HG02588 (cell line): ENCODE measurements at regions not wholly inside any gene's neighbourhood (a gene's known extent, or its start where the extent isn't known, plus 50 kb on each side); places are given as distances from the start of the nearest gene placed in this dataset.
"Not testable (repeated sequence)": the region's sequence is repeated elsewhere in the genome, so short reads cannot be mapped to it uniquely, and the experiment has no call there.

Experiments
- ATAC-seq: cut with Tn5 transposase; IDR thresholded peaks from one replicate; pipeline ENCODE4 v1.9.1; 2021; ENCODE audit warnings: mild to moderate bottlenecking, moderate library complexity; ENCODE audit not compliant: unreplicated experiment

DNA sequence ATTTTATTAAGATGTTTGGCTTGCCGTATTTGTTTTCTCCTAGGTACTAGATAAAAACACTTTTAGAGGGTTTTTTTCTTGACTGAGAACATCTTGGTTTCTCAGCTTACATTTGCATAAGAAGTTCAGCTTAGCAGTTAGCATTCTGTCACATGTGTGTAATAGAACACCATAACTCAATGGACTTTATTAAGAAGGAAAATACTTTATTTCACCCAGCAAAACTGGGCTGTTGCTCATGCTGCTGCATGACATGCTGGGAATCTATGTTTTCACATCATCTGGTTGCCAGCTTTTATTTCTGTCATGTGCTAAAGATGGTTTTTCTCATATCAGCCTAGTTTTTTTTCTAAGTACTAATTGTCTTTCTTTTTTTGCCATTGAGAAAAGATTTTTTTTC, 144.6 kb downstream of the UTRN start:
- ATAC-seq, result no peak

DNA sequence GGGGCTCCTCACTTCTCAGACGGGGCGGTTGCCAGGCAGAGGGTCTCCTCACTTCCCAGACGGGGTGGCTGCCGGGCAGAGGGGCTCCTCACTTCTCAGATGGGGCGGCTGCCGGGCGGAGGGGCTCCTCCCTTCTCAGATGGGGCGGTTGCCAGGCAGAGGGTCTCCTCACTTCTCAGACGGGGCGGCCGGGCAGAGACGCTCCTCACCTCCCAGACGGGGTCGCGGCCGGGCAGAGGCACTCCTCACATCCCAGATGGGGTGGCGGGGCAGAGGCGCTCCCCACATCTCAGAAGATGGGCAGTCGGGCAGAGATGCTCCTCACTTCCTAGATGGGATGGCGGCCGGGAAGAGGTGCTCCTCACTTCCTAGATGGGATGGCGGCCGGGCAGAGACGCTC, 148.3 kb downstream of the UTRN start:
- not testable (repeated sequence) for ATAC-seq

DNA sequence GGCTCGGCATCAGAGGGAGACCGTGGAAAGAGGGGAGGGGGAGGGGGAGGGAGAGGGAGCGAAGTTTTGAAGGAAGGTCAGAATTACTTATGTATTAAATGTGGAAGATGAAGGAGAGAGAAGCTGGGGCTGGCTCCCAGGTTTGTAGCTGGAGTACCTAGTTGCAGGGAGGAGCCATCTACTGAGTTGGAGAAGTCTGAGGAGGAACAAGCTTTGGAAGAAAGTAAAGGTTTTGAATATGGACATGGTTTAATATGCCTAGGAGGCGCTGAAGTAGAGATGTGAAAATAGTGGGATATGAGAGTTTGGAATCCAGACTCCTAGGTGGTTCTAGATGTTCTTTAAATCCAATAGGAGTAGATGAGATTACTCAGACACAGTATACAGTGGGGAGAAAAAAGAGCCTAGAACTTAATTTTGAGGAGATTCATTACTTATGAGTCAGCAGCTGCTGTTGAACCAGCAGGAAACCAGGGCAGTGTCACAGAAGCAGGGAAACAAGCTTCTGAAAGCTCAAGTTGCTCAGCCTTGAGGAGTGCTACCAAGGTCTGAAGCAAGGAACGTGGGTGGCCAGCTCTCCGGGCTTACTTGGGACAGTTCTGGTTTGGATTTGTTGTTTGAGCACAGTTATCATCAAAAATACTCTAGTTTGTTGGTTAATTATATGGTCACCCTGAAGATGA, 149.3 kb downstream of the UTRN start:
- no peak for ATAC-seq

DNA sequence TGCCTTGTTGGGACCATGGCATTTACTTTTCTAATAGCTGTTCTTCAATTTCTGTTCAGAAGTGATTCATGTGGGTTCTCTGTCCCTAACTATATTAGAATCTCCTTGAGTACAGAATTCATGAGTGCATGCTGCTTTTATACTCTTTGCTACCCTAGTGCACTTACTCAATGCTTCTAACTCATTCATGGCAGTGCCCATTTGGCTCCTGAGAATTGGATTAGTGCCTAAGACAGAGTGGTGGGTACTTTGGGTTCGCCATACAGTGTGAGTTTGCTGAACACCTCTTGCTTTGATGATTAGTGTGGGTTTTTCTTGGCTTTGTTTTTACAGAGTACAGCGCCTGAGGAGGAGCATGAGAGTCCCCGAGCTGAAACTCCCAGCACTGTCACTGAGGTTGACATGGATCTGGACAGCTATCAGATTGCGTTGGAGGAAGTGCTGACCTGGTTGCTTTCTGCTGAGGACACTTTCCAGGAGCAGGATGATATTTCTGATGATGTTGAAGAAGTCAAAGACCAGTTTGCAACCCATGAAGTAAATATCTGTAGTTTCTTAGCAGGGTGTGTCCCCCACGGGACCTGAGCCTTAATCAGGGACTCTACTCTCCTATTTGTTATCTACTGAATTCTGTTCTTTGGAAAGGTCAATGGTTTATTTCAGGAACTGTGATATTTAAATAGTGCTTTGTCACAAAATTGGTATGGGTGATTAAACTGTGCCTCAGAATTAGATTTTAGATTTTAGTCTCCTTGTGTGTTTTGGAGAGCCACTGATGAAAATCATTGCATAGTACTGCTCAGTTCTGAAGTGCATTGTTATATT, 150.7 kb downstream of the UTRN start:
- no peak for ATAC-seq

DNA sequence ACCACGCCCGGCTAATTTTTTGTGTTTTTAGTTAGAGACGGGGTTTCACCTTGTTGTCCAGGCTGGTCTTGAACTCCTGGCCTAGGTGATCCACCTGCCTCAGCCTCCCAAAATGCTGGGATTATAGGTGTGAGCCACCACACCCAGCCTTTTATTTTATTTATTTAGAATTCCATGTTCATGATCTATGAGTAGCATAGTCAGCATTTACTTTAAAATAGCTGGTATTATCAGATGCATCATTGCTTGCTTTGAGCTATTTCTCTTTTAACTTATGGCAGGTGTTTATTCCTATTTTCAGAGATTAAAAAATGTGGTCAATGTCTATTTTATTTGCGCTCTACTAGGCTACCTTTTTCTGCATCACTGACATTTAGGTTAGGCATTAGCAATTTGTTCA, 152.0 kb downstream of the UTRN start:
- no peak for ATAC-seq

DNA sequence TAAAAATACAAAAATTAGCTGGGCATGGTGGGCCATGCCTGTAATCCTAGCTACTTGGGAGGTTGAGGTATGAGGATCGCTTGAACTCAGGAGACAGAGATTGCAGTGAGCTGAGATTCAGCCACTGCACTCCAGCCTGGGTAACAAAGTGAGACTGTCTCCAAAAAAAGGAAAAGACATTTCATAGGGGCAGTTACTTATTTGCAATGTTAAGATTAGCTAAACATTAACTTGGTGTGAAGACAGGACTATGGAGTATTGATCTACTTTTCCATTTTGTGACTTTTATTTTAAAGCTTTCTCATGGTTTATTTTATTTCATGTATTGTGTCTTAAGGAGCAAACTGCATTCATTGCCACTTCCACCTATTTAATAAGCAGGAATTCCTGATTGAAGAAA, 153.0 kb downstream of the UTRN start:
- ATAC-seq, result no peak

DNA sequence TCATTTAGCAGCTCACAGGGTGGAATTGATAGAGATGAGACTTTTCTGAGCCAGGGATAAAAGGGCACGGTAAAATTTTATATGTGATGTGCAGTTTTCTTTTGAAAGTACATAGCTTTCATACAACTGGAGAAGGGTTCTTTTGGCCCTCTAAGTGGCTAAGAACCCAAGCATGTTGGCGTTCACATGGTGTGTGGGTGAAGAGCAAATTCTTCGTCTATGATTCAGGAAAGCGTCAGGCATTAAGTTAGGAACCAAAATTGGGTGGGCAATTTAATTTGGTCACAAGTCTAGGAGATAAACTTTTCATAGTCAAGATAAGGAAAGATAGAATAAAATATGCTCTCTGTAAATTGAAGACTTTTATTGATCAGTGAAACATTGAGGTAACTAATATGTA, 153.9 kb downstream of the UTRN start:
- no peak for ATAC-seq

DNA sequence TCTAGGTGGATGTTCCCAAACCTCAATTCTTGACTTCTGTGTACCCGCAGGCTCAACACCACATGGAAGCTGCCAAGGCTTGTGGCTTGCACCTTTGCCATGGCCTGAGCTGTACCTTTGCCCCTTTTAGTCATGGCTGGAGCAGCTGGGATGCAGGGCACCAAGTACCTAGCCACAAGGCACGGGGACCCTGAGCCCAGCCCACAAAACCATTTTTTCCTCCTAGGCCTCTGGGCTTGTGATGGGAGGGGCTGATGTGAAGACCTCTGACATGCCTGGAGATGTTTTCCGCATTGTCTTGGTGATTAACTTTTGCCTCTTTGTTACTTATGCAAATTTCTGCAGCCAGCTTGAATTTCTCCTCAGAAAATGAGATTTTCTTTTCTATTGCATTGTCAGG, 156.7 kb downstream of the UTRN start:
- not testable (repeated sequence) for ATAC-seq

DNA sequence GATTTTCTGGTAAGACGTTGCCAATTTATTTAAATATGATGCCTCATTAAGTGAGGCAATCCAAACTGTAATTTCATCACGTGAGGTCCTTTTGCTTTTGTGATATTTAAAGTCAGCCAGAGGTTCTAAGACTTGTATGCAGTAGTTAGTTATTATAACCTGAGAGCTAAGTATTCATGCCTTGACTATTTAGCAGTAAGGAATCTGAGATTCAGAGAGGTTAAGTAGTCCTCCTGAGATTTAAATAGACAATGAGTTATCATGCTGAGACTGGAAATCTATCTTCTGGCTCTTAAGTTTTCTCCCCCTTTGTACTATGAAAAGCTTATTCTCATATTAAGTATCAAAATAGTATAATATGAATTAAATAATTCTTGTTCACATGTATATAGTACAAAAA, 158.0 kb downstream of the UTRN start:
- no peak for ATAC-seq

DNA sequence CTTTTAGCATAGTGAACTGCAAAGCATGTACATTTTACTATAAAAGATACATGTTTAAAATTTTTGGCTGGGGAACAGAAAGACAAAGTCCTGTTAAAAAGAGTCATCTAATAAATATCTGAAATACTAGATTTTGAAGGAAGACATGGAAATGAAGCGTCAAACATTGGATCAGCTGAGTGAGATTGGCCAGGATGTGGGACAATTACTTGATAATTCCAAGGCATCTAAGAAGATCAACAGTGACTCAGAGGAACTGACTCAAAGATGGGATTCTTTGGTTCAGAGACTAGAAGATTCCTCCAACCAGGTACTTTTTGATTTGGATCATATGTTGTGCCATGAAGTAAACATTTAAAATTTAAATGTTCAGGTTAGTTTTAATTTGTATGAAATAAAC, 162.3 kb downstream of the UTRN start:
- ATAC-seq, result no peak

DNA sequence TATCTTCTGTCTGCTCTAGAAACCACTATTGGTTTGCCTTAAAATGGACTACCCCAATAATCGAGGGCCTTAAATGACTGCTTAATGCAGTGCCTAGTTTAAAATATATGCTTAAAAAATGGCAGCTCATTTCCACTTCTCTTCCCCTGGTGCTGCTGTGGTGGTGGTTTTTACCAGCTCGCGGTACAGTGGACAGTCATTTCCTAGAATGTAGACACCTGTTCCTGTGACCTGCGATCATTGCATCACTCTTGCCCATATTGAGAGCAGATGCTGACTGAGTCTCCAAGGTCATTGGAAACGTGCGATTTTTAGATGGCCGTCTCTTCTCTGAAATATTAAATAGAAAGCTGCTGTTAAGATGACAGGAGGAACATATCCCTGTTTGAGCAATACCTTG, 164.1 kb downstream of the UTRN start:
- ATAC-seq, result no peak

DNA sequence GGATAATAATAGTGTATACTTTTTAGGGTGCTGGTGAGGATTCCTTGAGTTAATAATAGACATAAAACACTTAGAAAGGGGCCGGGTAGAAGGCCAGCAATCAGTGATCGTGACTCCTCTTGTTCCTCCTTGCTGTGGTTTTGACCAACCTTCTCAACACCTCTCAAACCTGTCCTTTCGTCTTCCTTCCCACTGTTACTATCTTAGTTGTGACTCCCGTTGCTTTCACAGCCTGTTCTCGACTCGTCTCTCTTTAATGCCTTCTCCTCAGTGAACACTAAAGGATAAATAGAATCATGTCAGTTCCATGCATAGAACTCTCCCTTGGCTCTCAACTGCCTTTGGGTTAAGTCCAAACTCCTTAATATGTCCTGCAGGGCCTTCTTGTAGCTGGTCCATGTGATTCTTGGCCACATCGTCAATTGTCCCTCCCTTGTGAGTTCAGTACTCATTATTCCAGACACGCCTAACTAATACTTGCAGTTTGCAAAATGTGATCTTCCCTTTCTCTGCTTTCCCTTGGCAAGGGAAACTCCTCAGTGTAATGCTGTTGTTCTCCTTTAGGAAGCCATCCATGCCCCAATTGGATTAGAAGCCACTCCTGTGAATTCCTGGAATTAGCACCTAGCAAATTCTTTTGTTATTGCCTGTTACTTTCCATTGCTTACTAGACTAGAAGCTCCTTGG, 164.9 kb downstream of the UTRN start:
- no peak for ATAC-seq

DNA sequence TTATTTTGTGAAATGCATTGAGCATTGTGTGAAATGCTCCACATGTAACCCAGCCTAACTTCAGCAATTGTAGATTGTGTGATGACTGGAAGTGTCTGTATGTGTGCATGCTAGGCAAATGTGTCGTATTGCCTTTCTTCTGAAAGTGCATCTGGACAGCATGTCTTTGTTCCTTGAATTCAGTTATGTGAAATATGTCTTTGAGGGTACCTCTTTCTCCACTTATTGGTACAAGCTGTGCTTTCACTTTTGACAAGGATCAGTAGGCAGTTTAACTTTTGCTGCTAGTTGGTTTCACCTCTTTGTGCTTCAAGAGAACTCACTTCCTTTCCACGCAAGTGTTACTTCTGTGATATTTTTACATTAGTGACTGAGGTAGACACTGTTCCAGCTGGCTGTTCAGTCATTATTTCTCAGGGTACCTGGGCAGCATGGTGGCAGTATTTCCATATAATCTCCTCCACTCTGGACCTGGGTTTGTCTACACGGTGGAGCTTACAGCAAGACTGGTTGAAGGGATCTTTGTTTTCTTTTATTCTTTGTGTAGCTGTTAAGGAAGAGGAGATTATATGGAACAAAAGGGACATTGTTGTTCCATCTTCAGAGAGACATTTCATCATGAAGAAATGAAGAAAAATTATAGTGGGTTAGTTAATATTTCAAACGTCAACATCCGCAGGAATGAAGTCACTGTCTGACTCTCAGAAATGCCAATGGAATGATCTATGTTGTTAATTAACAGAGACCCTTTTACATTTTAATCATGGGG, 175.4 kb downstream of the UTRN start:
- peak; percentile 85 for ATAC-seq

DNA sequence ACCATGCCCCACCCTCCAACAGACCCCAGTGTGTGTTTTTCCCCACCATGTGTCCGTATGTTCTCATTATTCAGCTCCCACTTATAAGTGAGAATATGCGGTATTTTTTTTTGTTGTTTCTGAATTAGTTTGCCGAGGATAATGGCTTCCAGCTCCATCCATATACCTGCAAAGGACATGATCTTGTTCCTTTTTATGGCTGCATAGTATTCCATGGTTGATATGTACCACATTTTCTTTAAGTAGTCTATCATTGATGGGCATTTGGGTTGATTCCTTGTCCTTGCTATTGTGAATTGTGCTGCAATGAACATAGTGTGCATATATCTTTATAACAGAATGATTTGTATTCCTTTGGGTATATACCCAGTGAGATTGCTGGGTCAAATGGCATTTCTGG, 176.9 kb downstream of the UTRN start:
- no peak for ATAC-seq

DNA sequence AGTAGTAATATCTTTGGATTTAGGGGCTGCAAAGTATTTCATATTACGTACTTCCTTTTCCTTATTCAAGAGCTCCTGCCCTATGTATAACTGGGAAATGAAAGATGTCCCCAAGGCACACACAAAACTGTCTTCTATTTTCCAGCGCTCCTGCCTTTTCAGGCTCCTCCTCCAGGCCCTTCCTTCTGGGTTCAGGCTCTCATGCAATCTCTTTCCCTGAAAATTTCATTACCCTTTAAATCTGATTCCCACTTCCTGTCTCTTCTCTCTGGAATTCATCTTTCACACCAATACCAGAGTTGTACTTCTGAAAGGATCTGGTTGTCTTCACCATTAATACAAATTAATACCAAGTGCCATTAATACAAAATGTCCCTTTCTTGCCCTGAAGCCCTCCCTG, 181.6 kb downstream of the UTRN start:
- no peak for ATAC-seq

DNA sequence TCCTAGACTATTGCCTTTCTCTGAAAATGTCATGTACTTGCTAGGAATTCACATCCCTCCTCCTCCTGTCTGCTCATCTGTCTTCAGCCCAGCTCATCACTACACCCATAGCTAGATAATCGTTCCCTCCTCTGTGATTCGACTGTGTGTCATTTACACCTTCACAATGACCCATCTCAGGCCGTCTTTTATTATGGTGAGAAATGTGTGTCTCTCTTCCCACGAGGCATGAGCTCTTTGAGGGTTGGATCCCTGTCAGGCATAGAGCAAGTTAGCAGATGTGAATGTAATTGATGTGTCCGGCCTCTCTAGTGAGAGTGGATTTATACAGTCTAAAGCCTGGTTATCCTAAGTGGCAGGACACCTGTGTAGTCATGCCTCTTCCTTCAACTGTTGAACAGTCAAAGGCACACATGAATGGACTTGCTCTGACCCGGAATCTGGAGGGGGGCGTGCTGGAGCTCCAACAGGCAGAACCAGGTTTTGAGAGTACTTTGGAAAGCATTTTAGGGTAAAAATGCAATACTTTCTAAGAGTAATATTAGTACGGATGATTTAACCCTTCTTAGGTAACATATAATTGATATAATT, 182.1 kb downstream of the UTRN start:
- no peak for ATAC-seq

DNA sequence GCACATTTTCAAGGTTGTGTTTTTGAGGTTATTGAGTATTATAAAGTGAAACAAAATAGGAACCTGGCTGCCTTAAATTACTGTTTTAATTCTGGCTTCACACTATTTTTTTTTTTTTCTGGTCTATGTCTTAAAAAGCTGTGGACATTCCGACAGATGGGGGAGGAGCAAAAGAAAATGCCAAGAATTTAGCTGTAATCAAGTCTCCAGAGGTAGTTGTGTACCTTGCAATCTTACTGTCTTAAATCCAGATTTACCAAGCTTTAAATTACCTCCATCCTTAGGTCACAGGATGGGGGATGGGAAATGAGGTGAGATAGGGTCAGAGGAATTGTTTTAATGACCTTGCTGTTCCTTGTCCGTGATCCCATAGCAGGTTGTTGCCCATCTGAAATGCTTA, 182.8 kb downstream of the UTRN start:
- no peak for ATAC-seq

DNA sequence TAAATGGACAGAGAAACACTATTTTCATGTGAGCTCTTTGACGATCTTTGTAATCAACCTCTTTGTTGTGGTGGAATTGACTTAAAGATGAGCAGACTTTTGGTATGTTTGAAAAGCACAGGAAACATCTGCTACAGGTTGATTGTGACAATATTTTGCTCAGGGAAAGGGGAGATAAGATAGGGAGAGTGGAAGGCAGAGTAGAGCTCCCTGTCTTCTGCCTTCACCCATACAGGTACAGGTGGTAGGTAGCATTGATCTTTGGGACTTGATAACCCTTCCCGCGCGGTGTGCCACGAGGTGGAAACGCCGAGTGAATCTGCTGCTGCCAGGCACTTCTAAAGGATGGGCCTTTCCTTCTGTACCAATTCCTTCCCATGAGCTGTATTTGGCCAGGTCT, 183.6 kb downstream of the UTRN start:
- ATAC-seq, result no peak

DNA sequence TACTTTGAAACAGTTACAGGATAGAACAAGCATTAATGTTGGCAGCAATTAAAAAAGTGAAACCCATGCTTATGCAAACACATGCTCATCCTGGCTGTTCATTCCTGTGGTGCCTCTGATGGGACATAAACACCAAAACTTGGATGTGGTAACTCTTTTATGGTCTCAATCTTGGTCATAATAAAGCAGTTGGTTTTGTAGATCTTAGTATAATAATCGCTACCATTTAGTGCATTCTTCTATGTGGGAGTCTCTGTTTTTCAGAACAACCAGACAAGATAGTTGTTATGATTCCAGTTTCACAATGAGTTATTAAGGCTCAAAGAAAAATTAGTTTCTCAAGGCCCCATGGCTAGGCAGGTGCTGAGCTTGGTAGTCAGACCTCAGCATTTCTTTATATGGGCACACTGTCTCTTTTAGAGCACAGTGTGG, 184.0 kb downstream of the UTRN start:
- peak; percentile 45 for ATAC-seq

DNA sequence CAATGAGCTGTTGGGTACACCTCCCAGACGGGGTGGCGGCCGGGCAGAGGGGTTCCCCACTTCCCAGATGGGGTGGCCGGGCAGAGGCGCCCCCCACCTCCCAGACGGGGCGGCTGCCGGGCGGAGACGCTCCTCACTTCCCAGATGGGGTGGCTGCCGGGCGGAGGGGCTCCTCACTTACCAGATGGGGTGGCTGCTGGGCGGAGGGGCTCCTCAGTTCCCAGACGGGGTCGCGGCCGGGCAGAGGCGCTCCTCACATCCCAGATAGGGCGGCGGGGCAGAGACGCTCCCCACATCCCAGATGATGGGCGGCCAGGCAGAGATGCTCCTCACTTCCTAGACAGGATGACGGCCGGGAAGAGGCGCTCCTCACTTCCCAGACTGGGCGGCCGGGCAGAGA, 185.1 kb downstream of the UTRN start:
- not testable (repeated sequence) for ATAC-seq

DNA sequence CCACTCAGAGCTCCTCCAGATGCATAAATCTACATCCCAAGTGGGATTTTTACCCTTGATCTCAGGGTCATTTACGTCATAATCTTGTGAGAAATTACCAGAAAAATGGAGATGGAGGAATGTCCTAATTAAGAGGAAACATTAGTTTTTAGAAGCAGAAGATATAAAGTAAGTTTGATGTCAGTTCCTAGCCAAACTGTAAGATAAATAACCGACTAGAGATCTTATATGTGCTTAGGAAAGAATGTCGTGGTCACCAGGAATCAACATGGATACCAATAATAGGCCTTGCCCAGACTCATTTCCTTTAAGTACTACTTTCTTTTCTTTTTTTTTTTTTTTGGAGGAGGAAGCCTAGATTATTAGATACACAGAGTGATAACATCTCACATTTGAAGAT, 186.9 kb downstream of the UTRN start:
- ATAC-seq, result no peak
